Caco-2 (cell line): ENCODE measurements at regions not wholly inside any gene's neighbourhood (a gene's known extent, or its start where the extent isn't known, plus 50 kb on each side); places are given as distances from the start of the nearest gene placed in this dataset.

Experiments used
- BruUV-seq: library from RNA; stranded (reverse); fragments of 400-500 nt; replicated peaks from 2 replicates; lab custom pipeline; 2021; lab: Mats Ljungman, UMichigan
- CTCF ChIA-PET: fragments of 300-600 bp; sonication (Branson Sonifier 250); formaldehyde crosslinking; loops from one replicate; lab custom pipeline; 2022; ENCODE audit warnings: antibody characterized with exemption; lab: Charles Lee
- POLR2A ChIA-PET: fragments of 300-600 bp; sonication (Branson Sonifier 250); formaldehyde crosslinking; loops from one replicate; lab custom pipeline; 2022; ENCODE audit warnings: antibody characterized with exemption; lab: Charles Lee
- DNase-seq, 2 experiments: peaks; one replicate each; pipeline versions ENCODE4 v3.0.0 to v3.0.0-alpha.2; 2020 to 2022
- H3K27me3 ChIP-seq: replicated peaks from 2 replicates; pipeline ENCODE4 v1.6.0; 2011; ENCODE audit warnings: low read length; ENCODE audit not compliant: control insufficient read depth, insufficient read depth
- H3K36me3 ChIP-seq: 2 replicates; pipeline ENCODE4 v1.5.1; 2011; ENCODE audit warnings: low read length; ENCODE audit not compliant: control insufficient read depth, insufficient read depth
- H3K4me1 ChIP-seq: fragments of 250-450 bp; sonication (Bioruptor Pico); 2 replicates; pipeline ENCODE4 v1.5.1; 2020; ENCODE audit warnings: mild to moderate bottlenecking
- H3K4me3 ChIP-seq: 2 replicates; pipeline ENCODE4 v1.5.1; 2011; ENCODE audit warnings: low read depth, mild to moderate bottlenecking, control low read depth, low read length
- H3K9me3 ChIP-seq: fragments of 250-450 bp; sonication (Bioruptor Pico); 2 replicates; pipeline ENCODE4 v1.5.1; 2020; ENCODE audit warnings: mild to moderate bottlenecking, moderate library complexity
- H3K27ac Mint-ChIP-seq: one replicate; pipeline ENCODE4 v1.8.0; 2022; ENCODE audit warnings: mixed read lengths; ENCODE audit not compliant: unreplicated experiment
- H3K27me3 Mint-ChIP-seq: one replicate; pipeline ENCODE4 v1.8.0; 2022; ENCODE audit warnings: mixed read lengths; ENCODE audit not compliant: insufficient read depth, unreplicated experiment
- H3K36me3 Mint-ChIP-seq: one replicate; pipeline ENCODE4 v1.8.0; 2022; ENCODE audit warnings: mild to moderate bottlenecking, mixed read lengths; ENCODE audit not compliant: insufficient read depth, unreplicated experiment
- H3K4me1 Mint-ChIP-seq: one replicate; pipeline ENCODE4 v1.8.0; 2022; ENCODE audit warnings: low read depth, mixed read lengths; ENCODE audit not compliant: unreplicated experiment
- H3K4me3 Mint-ChIP-seq: one replicate; pipeline ENCODE4 v1.8.0; 2022; ENCODE audit warnings: mild to moderate bottlenecking, moderate library complexity, mixed read lengths; ENCODE audit not compliant: unreplicated experiment
- H3K9me3 Mint-ChIP-seq: one replicate; pipeline ENCODE4 v1.8.0; 2022; ENCODE audit warnings: mixed read lengths; ENCODE audit not compliant: unreplicated experiment
- intact Hi-C: fragments of 100-400 bp; cut with micrococcal nuclease; formaldehyde crosslinking; loops from one replicate; pipeline ENCODE4 v1.10.0; 2022; ENCODE audit not compliant: unreplicated experiment
- TF ChIP-seq, protein P1 (sequence below), 2 experiments: fragments of 200-600 bp in 1 of 2; IDR thresholded peaks; 1 replicate in 1 of 2; 2 replicates in 1 of 2; pipeline versions ENCODE4 v1.5.1 to v1.8.0; 2011 to 2022; ENCODE audit warnings: antibody characterized with exemption in 1 of 2, control low read depth in 1 of 2, inconsistent platforms in 1 of 2, low read depth in 1 of 2, low read length in 1 of 2, mild to moderate bottlenecking in 1 of 2, moderate library complexity in 1 of 2; ENCODE audit not compliant: insufficient read depth in 1 of 2, severe bottlenecking in 1 of 2, unreplicated experiment in 1 of 2

DNA sequence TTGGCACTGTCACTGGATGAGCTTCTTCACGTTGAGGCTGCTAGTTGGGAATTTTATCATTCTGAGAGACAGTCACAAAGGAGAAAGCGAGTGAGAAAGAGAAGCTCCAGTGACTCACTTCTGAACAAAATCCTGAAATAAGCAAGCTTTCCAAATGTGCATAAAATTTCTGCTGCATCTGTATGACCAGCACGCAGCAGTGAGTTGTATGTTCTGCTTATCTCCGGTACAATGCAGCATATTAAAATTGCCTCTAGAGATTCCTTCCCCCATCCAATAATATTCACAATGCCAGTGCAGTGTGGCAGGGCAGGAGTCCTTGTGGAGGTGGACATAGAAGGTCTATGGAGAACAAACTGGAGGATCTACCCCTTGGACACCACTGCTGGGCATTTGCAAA, 290.5 kb downstream of the ADGB start:
- intact Hi-C loops, result no loop called here
- H3K27me3 Mint-ChIP-seq, result no peaks in the 10 kb centered on the region
- H3K36me3 ChIP-seq, result no peaks in the 10 kb centered on the region
- TF ChIP-seq, protein P1, sequence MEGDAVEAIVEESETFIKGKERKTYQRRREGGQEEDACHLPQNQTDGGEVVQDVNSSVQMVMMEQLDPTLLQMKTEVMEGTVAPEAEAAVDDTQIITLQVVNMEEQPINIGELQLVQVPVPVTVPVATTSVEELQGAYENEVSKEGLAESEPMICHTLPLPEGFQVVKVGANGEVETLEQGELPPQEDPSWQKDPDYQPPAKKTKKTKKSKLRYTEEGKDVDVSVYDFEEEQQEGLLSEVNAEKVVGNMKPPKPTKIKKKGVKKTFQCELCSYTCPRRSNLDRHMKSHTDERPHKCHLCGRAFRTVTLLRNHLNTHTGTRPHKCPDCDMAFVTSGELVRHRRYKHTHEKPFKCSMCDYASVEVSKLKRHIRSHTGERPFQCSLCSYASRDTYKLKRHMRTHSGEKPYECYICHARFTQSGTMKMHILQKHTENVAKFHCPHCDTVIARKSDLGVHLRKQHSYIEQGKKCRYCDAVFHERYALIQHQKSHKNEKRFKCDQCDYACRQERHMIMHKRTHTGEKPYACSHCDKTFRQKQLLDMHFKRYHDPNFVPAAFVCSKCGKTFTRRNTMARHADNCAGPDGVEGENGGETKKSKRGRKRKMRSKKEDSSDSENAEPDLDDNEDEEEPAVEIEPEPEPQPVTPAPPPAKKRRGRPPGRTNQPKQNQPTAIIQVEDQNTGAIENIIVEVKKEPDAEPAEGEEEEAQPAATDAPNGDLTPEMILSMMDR (IDR thresholded peaks at IDR 0.05; ENCODE audit: insufficient read depth in 1 of 2, low read depth in 1 of 2, low read length in 1 of 2, severe bottlenecking in 1 of 2, unreplicated experiment in 1 of 2), result no peak
- no peaks in the 10 kb centered on the region for H3K9me3 ChIP-seq
- ChIA-PET POLR2A (no interaction called here), CTCF (no interaction called here)
- peaks cover 10% of the 10 kb centered on the region for H3K4me1 ChIP-seq
- no peak overlapping the region for H3K27ac Mint-ChIP-seq
- H3K27me3 ChIP-seq, result no peaks in the 10 kb centered on the region
- no peaks in the 10 kb centered on the region for H3K36me3 Mint-ChIP-seq
- peaks cover 5% of the 10 kb centered on the region for H3K4me1 Mint-ChIP-seq
- peaks cover 2% of the 10 kb centered on the region for H3K9me3 Mint-ChIP-seq
- no peak overlapping the region for H3K4me3 Mint-ChIP-seq
- no peak for DNase-seq
- H3K4me3 ChIP-seq, result no peak overlapping the region
- no TSS peak for BruUV-seq

DNA sequence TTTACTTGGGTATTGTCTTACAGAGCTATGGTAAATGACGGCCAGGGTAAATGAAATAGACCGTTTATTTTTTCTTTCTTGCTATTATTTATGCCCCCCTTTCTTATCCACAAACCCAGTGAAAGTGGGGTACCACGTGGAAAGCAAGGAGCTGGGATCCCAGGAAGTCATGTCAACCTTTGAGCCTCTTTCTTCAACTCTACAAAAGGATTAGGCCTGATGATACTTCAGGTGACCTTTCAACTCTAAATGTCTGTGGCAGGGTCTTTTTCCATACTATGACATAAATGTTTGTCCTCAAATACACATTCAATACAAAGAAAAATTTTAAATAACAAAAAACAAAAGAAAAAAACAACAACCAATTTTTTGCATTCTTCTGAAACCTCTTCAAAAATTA, 291.4 kb downstream of the ADGB start:
- Histone ChIP-seq H3K4me1 (0 out of 2 replicates have a peak, but pooled peaks cover 4% of the 10 kb centered on the region), H3K27me3 (no peaks in the 10 kb centered on the region), H3K9me3 (no peaks in the 10 kb centered on the region), H3K4me3 (no peak overlapping the region), H3K36me3 (no peaks in the 10 kb centered on the region)
- TF ChIP-seq, protein P1 (IDR thresholded peaks at IDR 0.05; ENCODE audit: insufficient read depth in 1 of 2, low read depth in 1 of 2, low read length in 1 of 2, severe bottlenecking in 1 of 2, unreplicated experiment in 1 of 2), result no peak
- ChIA-PET POLR2A (no interaction called here), CTCF (no interaction called here)
- intact Hi-C loops, result no loop called here
- no TSS peak for BruUV-seq
- Mint-ChIP-seq H3K27me3 (no peaks in the 10 kb centered on the region), H3K36me3 (no peaks in the 10 kb centered on the region), H3K4me1 (peaks cover 6% of the 10 kb centered on the region), H3K27ac (no peak overlapping the region), H3K4me3 (no peak overlapping the region), H3K9me3 (peaks cover 11% of the 10 kb centered on the region)
- DNase-seq, result no peak

DNA sequence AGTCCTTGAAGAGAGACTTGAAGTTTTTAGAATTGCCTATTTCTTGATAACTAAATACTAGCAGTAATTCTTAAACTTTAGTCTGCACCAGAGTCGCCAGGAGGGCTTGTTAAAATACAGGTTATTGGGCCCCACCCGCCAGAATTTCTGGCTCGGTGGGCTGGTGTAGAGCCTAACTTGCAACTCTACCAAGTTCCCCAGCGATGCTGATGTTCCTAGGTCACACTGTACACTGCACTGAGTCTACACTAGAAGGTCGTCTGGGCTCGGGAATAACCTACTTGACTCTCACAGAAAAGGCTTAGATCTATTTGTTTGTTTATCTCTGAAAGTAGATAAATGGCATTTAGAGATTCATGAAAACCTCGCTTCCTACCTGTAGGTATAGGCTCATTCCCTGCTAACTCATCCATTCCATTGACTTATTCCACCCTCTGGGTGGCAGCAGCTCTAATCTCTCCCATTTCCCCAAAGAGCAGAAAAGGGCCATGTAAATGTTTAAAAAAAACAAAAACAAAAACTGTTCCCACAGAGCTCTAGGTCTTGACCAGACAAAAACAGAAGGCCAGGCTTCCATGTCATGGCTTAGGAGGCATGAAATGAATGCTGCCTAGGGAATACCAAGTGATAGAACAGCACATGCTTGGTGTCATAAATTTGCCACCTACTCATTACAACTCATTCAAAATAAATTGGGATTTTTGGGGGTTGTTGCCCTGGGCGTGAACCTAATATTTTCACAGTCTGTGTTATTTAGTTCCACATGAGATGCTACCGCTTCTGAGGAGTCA, 292.1 kb downstream of the ADGB start:
- Mint-ChIP-seq H3K4me3 (no peak overlapping the region), H3K27me3 (no peaks in the 10 kb centered on the region), H3K9me3 (peaks cover 15% of the 10 kb centered on the region), H3K27ac (no peak overlapping the region), H3K36me3 (no peaks in the 10 kb centered on the region), H3K4me1 (peaks cover 6% of the 10 kb centered on the region)
- no peak overlapping the region for H3K4me3 ChIP-seq
- no peaks in the 10 kb centered on the region for H3K9me3 ChIP-seq
- no peak for DNase-seq
- POLR2A ChIA-PET, result no interaction called here
- TF ChIP-seq, protein P1 (IDR thresholded peaks at IDR 0.05; ENCODE audit: insufficient read depth in 1 of 2, low read depth in 1 of 2, low read length in 1 of 2, severe bottlenecking in 1 of 2, unreplicated experiment in 1 of 2), result no peak
- no peaks in the 10 kb centered on the region for H3K36me3 ChIP-seq
- CTCF ChIA-PET, result no interaction called here
- H3K27me3 ChIP-seq, result no peaks in the 10 kb centered on the region
- BruUV-seq, result no TSS peak
- intact Hi-C loops, result no loop called here
- H3K4me1 ChIP-seq, result 0 out of 2 replicates have a peak, but pooled peaks cover 4% of the 10 kb centered on the region
